ENCODE measurements at regions not wholly inside any gene's neighbourhood (a gene's known extent, or its start where the extent isn't known, plus 50 kb on each side); places are given as distances from the start of the nearest gene placed in this dataset.

GRCh38 chr13:111461445-111462149 lies 141.2 kb downstream of the TEX29 start:
- no peak overlapping the region for H3K4me3 ChIP-seq
- no peaks in the 10 kb centered on the region for H3K4me1 ChIP-seq
- peak; percentile 6 for DNase-seq
- intact Hi-C loops (cut with DNase I; ENCODE audit: low total_unique reads) = no loop called here
- no peaks in the 10 kb centered on the region for H3K36me3 ChIP-seq (ENCODE audit: low read depth, missing control alignments)
- no peaks in the 10 kb centered on the region for H3K9me3 ChIP-seq
- H3K27me3 ChIP-seq = no peaks in the 10 kb centered on the region
- WGBS, 2 donors = 58 to 66% methylated on average over 6 to 15 of the region's 15 CpGs
- TF ChIP-seq CTCF (IDR thresholded peaks at IDR 0.05) (no peak), POLR2A (IDR thresholded peaks at IDR 0.05) (no peak)
- H3K27ac ChIP-seq = no peak overlapping the region

- no peak overlapping the region for H3K27ac ChIP-seq
- DNase-seq = no peak
- intact Hi-C loops (cut with DNase I; ENCODE audit: low total_unique reads) = no loop called here
- TF ChIP-seq CTCF (IDR thresholded peaks at IDR 0.05) = no peak
- TF ChIP-seq POLR2A (IDR thresholded peaks at IDR 0.05) = no peak
- H3K9me3 ChIP-seq = no peaks in the 10 kb centered on the region
- H3K4me3 ChIP-seq = no peak overlapping the region
- 76 to 84% methylated on average over 14 of the region's 14 CpGs for WGBS, 2 donors
- no peaks in the 10 kb centered on the region for H3K36me3 ChIP-seq (ENCODE audit: low read depth, missing control alignments)
- no peaks in the 10 kb centered on the region for H3K27me3 ChIP-seq
- no peaks in the 10 kb centered on the region for H3K4me1 ChIP-seq
These were observed 141.9 kb downstream of the TEX29 start for GRCh38 chr13:111462221-111462764.

- TF ChIP-seq POLR2A (IDR thresholded peaks at IDR 0.05) (no peak), CTCF (IDR thresholded peaks at IDR 0.05) (no peak)
- Histone ChIP-seq H3K27ac (no peak overlapping the region), H3K27me3 (no peaks in the 10 kb centered on the region), H3K4me1 (no peaks in the 10 kb centered on the region), H3K36me3 (ENCODE audit: low read depth, missing control alignments) (no peaks in the 10 kb centered on the region), H3K4me3 (no peak overlapping the region), H3K9me3 (no peaks in the 10 kb centered on the region)
- 84 to 85% methylated on average over 6 of the region's 6 CpGs for WGBS, 2 donors
- intact Hi-C loops (cut with DNase I; ENCODE audit: low total_unique reads) = no loop called here
- DNase-seq = no peak
These were observed 142.5 kb downstream of the TEX29 start for GRCh38 chr13:111462944-111463343.

- intact Hi-C loops (cut with DNase I; ENCODE audit: low total_unique reads) = no loop called here
- Histone ChIP-seq H3K27me3 (no peaks in the 10 kb centered on the region), H3K4me1 (no peaks in the 10 kb centered on the region), H3K4me3 (no peak overlapping the region), H3K36me3 (ENCODE audit: low read depth, missing control alignments) (no peaks in the 10 kb centered on the region), H3K9me3 (no peaks in the 10 kb centered on the region), H3K27ac (no peak overlapping the region)
- peak; percentile 5 for DNase-seq
- no peak for TF ChIP-seq CTCF (IDR thresholded peaks at IDR 0.05)
- TF ChIP-seq POLR2A (IDR thresholded peaks at IDR 0.05) = no peak
- 82 to 87% methylated on average over 7 of the region's 7 CpGs for WGBS, 2 donors
These were observed 146.9 kb downstream of the TEX29 start for GRCh38 chr13:111467111-111467890.

Data from testis (tissue), 2 donors.